SK-N-SH (cell line): ENCODE measurements at regions not wholly inside any gene's neighbourhood (a gene's known extent, or its start where the extent isn't known, plus 50 kb on each side); places are given as distances from the start of the nearest gene placed in this dataset.

Source experiments
- CTCF ChIA-PET: fragments of 300-600, 350-600 bp; formaldehyde crosslinking; extraction: SDS; loops from one replicate; lab custom pipeline; 2021; lab: Yijun Ruan, JAX
- POLR2A ChIA-PET: fragments of 350-600 bp; sonication (Branson Sonifier 250); formaldehyde crosslinking; extraction: SDS; loops from one replicate; lab custom pipeline; 2020; ENCODE audit warnings: antibody characterized with exemption, inconsistent platforms; lab: Yijun Ruan, JAX
- DNase-seq: peaks from one replicate; pipeline ENCODE4 v3.0.0; 2012
- H2AFZ ChIP-seq: fragments of 200-600 bp; sonication (generic); 2 replicates; pipeline ENCODE4 v1.8.1; 2016; ENCODE audit warnings: antibody characterized with exemption, mild to moderate bottlenecking, low read depth
- H3F3A ChIP-seq: fragments of 200-600 bp; sonication (generic); replicated peaks from 2 replicates; pipeline ENCODE3; 2016; ENCODE audit warnings: antibody characterized with exemption, mild to moderate bottlenecking; ENCODE audit not compliant: insufficient read depth
- H3K27ac ChIP-seq, 2 experiments: fragments of 200-500 bp in 1 of 2; fragments of 200-600 bp in 1 of 2; sonication (Bioruptor generic) in 1 of 2; sonication (generic), shearing (Covaris generic) in 1 of 2; 2 replicates each; pipeline versions ENCODE4 v1.5.1 to v1.6.1; 2014 to 2016; ENCODE audit warnings: low read depth in 2 of 2, inconsistent platforms in 1 of 2, low read length in 1 of 2, mild to moderate bottlenecking in 1 of 2, mixed read lengths in 1 of 2
- H3K27me3 ChIP-seq: fragments of 200-600 bp; sonication (generic), shearing (Covaris generic); 2 replicates; pipeline ENCODE4 v1.6.1; 2016; ENCODE audit warnings: mixed run types; ENCODE audit not compliant: insufficient read depth
- H3K36me3 ChIP-seq, 2 experiments: fragments of 200-500 bp in 1 of 2; fragments of 200-600 bp in 1 of 2; sonication (Bioruptor generic) in 1 of 2; sonication (generic) in 1 of 2; replicated peaks in 1 of 2; 2 replicates each; pipeline versions ENCODE3 to v1.5.1; 2014 to 2016; ENCODE audit warnings: low read length in 1 of 2, mild to moderate bottlenecking in 1 of 2; ENCODE audit not compliant: insufficient read depth in 2 of 2, control insufficient read depth in 1 of 2
- H3K4me1 ChIP-seq, 2 experiments: fragments of 200-500 bp in 1 of 2; fragments of 200-600 bp in 1 of 2; sonication (Bioruptor generic) in 1 of 2; sonication (generic), shearing (Covaris generic) in 1 of 2; 2 replicates each; pipeline versions ENCODE4 v1.5.1 to v1.6.1; 2014 to 2016; ENCODE audit warnings: low read depth in 1 of 2, low read length in 1 of 2, mixed run types in 1 of 2; ENCODE audit not compliant: insufficient read depth in 2 of 2, control insufficient read depth in 1 of 2
- H3K4me2 ChIP-seq: fragments of 200-600 bp; sonication (generic), shearing (Covaris generic); 2 replicates; pipeline ENCODE4 v1.6.1; 2017; ENCODE audit warnings: mixed run types
- H3K4me3 ChIP-seq, 2 experiments: fragments of 200-500 bp in 1 of 2; fragments of 200-600 bp in 1 of 2; sonication (Bioruptor generic) in 1 of 2; sonication (generic), shearing (Covaris generic) in 1 of 2; 2 replicates each; pipeline versions ENCODE4 v1.5.1 to v1.8.1; 2014 to 2016; ENCODE audit warnings: low read depth in 2 of 2, inconsistent platforms in 1 of 2, low read length in 1 of 2, mild to moderate bottlenecking in 1 of 2, mixed read lengths in 1 of 2, moderate library complexity in 1 of 2
- H3K79me2 ChIP-seq: fragments of 200-600 bp; sonication (generic); 2 replicates; pipeline ENCODE4 v1.8.1; 2017; ENCODE audit warnings: mild to moderate bottlenecking; ENCODE audit not compliant: insufficient read depth
- H3K9ac ChIP-seq: fragments of 200-600 bp; sonication (generic); 2 replicates; pipeline ENCODE4 v1.6.1; 2017; ENCODE audit warnings: mixed run types
- H3K9me2 ChIP-seq: fragments of 200-600 bp; sonication (generic); 2 replicates; pipeline ENCODE4 v1.6.1; 2017; ENCODE audit warnings: mixed run types
- H3K9me3 ChIP-seq: fragments of 200-600 bp; sonication (generic); 2 replicates; pipeline ENCODE4 v1.6.1; 2017; ENCODE audit warnings: mixed run types, mild to moderate bottlenecking, moderate library complexity
- H4K20me1 ChIP-seq: fragments of 200-600 bp; sonication (generic); 2 replicates; pipeline ENCODE4 v1.6.1; 2017; ENCODE audit warnings: mild to moderate bottlenecking, mixed run types; ENCODE audit not compliant: insufficient read depth
- CHD2 ChIP-seq: fragments of 150-350 bp; IDR thresholded peaks from 2 replicates; pipeline ENCODE4 v1.6.1; 2018; ENCODE audit warnings: low read length; ENCODE audit not compliant: partially characterized antibody
- ELF1 ChIP-seq: IDR thresholded peaks from 2 replicates; pipeline ENCODE4 v1.4.0; 2012
- FOSL2 ChIP-seq: IDR thresholded peaks from 2 replicates; pipeline ENCODE4 v1.4.0; 2012; ENCODE audit warnings: low read depth, mild to moderate bottlenecking, moderate library complexity, borderline replicate concordance
- GATA2 ChIP-seq: sonication (generic); formaldehyde crosslinking; IDR thresholded peaks from 2 replicates; pipeline ENCODE4 v1.5.0; 2020; ENCODE audit warnings: mild to moderate bottlenecking, missing genetic modification reagents
- IRF3 ChIP-seq: fragments of 150-350 bp; IDR thresholded peaks from 2 replicates; pipeline ENCODE4 v1.6.1; 2016; ENCODE audit warnings: mild to moderate bottlenecking, low read depth, low read length
- JUND ChIP-seq: IDR thresholded peaks from 2 replicates; pipeline ENCODE4 v1.4.0; 2012
- NFIC ChIP-seq: IDR thresholded peaks from 2 replicates; pipeline ENCODE4 v1.4.0; 2012; ENCODE audit warnings: borderline replicate concordance
- PBX3 ChIP-seq: IDR thresholded peaks from 2 replicates; pipeline ENCODE4; 2012
- POLR2AphosphoS5 ChIP-seq: IDR thresholded peaks from 2 replicates; pipeline ENCODE4 v1.6.1; 2012; ENCODE audit warnings: low read depth, low read length
- RCOR1 ChIP-seq: fragments of 150-350 bp; IDR thresholded peaks from 2 replicates; pipeline ENCODE4 v1.6.1; 2017; ENCODE audit warnings: antibody characterized with exemption, low read length
- RFX5 ChIP-seq: IDR thresholded peaks from 2 replicates; pipeline ENCODE4 v1.6.1; 2012; ENCODE audit warnings: mild to moderate bottlenecking, improper control_type of control experiment, low read length
- SIN3A ChIP-seq: IDR thresholded peaks from 2 replicates; pipeline ENCODE4 v1.6.1; 2012; ENCODE audit warnings: low read depth, mild to moderate bottlenecking, low read length, moderate library complexity, borderline replicate concordance
- TAF1 ChIP-seq: IDR thresholded peaks from 2 replicates; pipeline ENCODE4 v1.6.1; 2012; ENCODE audit warnings: low read depth, mild to moderate bottlenecking, low read length, moderate library complexity, borderline replicate concordance
- TCF12 ChIP-seq: IDR thresholded peaks from 2 replicates; pipeline ENCODE4 v1.4.0; 2012
- USF1 ChIP-seq: IDR thresholded peaks from 2 replicates; pipeline ENCODE4 v1.4.0; 2012; ENCODE audit warnings: low read depth, borderline replicate concordance
- USF2 ChIP-seq: fragments of 150-350 bp; IDR thresholded peaks from 2 replicates; pipeline ENCODE4 v1.6.1; 2017; ENCODE audit warnings: antibody characterized with exemption, low read length, low read depth, borderline replicate concordance
- ZBTB33 ChIP-seq: IDR thresholded peaks from 2 replicates; pipeline ENCODE4 v1.4.0; 2012; ENCODE audit warnings: low read depth, borderline replicate concordance
- WGBS: methylation state at CpG from one replicate; pipeline ENCODE4 v1.1.6; 2017; ENCODE audit warnings: low lambda C conversion rate; 5-methylcytosine and 5-hydroxymethylcytosine counted together

- TF ChIP-seq ELF1 (no peak), PBX3 (no peak)
These were observed 1422.4 kb upstream of the MIR17HG start (continued) for GRCh38 chr13:89925107-89925506.

- DNase-seq, result no peak
- no peaks in the 10 kb centered on the region for H3K36me3 ChIP-seq
- 67% methylated on average over 2 of the region's 2 CpGs for WGBS
- H3K9me3 ChIP-seq, result no peaks in the 10 kb centered on the region
- H2AFZ ChIP-seq, result no peak overlapping the region
- no peaks in the 10 kb centered on the region for H3K9me2 ChIP-seq
- H3K4me2 ChIP-seq, result no peak overlapping the region
- H4K20me1 ChIP-seq, result no peaks in the 10 kb centered on the region
- no peaks in the 10 kb centered on the region for H3K79me2 ChIP-seq
- no peak for TF ChIP-seq TAF1
- no peak for TF ChIP-seq FOSL2
- TF ChIP-seq PBX3, result no peak
- TF ChIP-seq JUND, result no peak
- TF ChIP-seq TCF12, result no peak
- no peak for TF ChIP-seq USF1
- TF ChIP-seq RFX5, result no peak
- no peak for TF ChIP-seq RCOR1
- no peak for TF ChIP-seq USF2
- no peak for TF ChIP-seq GATA2 (CRISPR knock-in tag)
- no peak for TF ChIP-seq IRF3
- TF ChIP-seq SIN3A, result no peak
- TF ChIP-seq ELF1, result no peak
- no peak for TF ChIP-seq CHD2
- TF ChIP-seq ZBTB33, result no peak
- TF ChIP-seq NFIC, result no peak
- TF ChIP-seq POLR2AphosphoS5, result no peak
- no peak overlapping the region for H3K4me3 ChIP-seq
- ChIA-PET POLR2A (no interaction called here), CTCF (interaction anchor here (0.6 to 0.9 kb wide), 2 partner anchors 405 to 1086 kb away, joined by 3 to 4 read pairs; no protein-coding TSS in a partner anchor)
- no peak overlapping the region for H3K27ac ChIP-seq
- no peaks in the 10 kb centered on the region for H3F3A ChIP-seq
- H3K9ac ChIP-seq, result no peak overlapping the region
- H3K4me1 ChIP-seq, result no peaks in the 10 kb centered on the region; a peak in 1 of 4 replicates
- no peaks in the 10 kb centered on the region for H3K27me3 ChIP-seq
These were observed 1416.6 kb upstream of the MIR17HG start for GRCh38 chr13:89930861-89931260.
